H9 (cell line): ENCODE measurements at regions not wholly inside any gene's neighbourhood (a gene's known extent, or its start where the extent isn't known, plus 50 kb on each side); places are given as distances from the start of the nearest gene placed in this dataset.

ENCODE experiments used
- DNase-seq: peaks from one replicate; pipeline ENCODE4 v3.0.0-alpha.2; 2017
- H2AFZ ChIP-seq: one replicate; pipeline ENCODE4 v1.6.1; 2013; ENCODE audit warnings: mild to moderate bottlenecking, low read length, control low read depth, moderate library complexity
- H2AK5ac ChIP-seq: 2 replicates; pipeline ENCODE4 v1.6.1; 2013; ENCODE audit warnings: low read length, control low read depth, mixed read lengths; ENCODE audit not compliant: insufficient read length
- H2BK120ac ChIP-seq: one replicate; pipeline ENCODE4 v1.6.1; 2013; ENCODE audit warnings: low read depth, mild to moderate bottlenecking, low read length, control low read depth, inconsistent platforms; ENCODE audit not compliant: poor library complexity, severe bottlenecking
- H2BK12ac ChIP-seq: 2 replicates; pipeline ENCODE4 v1.6.1; 2013; ENCODE audit warnings: low read length, control low read depth, mixed read lengths, low read depth; ENCODE audit not compliant: insufficient read length
- H2BK15ac ChIP-seq: 2 replicates; pipeline ENCODE4 v1.6.1; 2013; ENCODE audit warnings: low read depth, low read length, control low read depth
- H2BK20ac ChIP-seq: one replicate; pipeline ENCODE4 v1.6.1; 2013; ENCODE audit warnings: low read depth, mild to moderate bottlenecking, low read length, control low read depth, inconsistent platforms; ENCODE audit not compliant: poor library complexity, severe bottlenecking
- H2BK5ac ChIP-seq: 2 replicates; pipeline ENCODE4 v1.6.1; 2013; ENCODE audit warnings: low read length, control low read depth, mixed read lengths; ENCODE audit not compliant: insufficient read length
- H3K14ac ChIP-seq: 2 replicates; pipeline ENCODE4 v1.6.1; 2013; ENCODE audit warnings: low read length, control low read depth; ENCODE audit not compliant: insufficient read depth
- H3K18ac ChIP-seq: 2 replicates; pipeline ENCODE4 v1.6.1; 2013; ENCODE audit warnings: low read depth, mild to moderate bottlenecking, mixed read lengths, low read length, control low read depth; ENCODE audit not compliant: insufficient read length
- H3K23ac ChIP-seq: 2 replicates; pipeline ENCODE4 v1.6.1; 2013; ENCODE audit warnings: low read length, control low read depth, mixed read lengths, low read depth; ENCODE audit not compliant: insufficient read length
- H3K23me2 ChIP-seq: 2 replicates; pipeline ENCODE4 v1.6.1; 2013; ENCODE audit warnings: low read depth, mild to moderate bottlenecking, mixed read lengths, low read length, control low read depth; ENCODE audit not compliant: insufficient read length, poor library complexity, severe bottlenecking
- H3K27ac ChIP-seq: 2 replicates; pipeline ENCODE4 v1.5.1; 2013; ENCODE audit warnings: low read length, control low read depth, mixed read lengths, low read depth; ENCODE audit not compliant: insufficient read length
- H3K27me3 ChIP-seq: 2 replicates; pipeline ENCODE4 v1.6.1; 2013; ENCODE audit warnings: low read length, control low read depth, inconsistent platforms; ENCODE audit not compliant: insufficient read depth
- H3K4ac ChIP-seq: 2 replicates; pipeline ENCODE4 v1.6.1; 2013; ENCODE audit warnings: low read depth, mild to moderate bottlenecking, control low read depth, inconsistent platforms, low read length, moderate library complexity
- H3K4me1 ChIP-seq: 2 replicates; pipeline ENCODE4 v1.6.1; 2013; ENCODE audit warnings: low read length, control low read depth, inconsistent platforms; ENCODE audit not compliant: insufficient read depth
- H3K4me2 ChIP-seq: 2 replicates; pipeline ENCODE4 v1.6.1; 2013; ENCODE audit warnings: low read length, control low read depth, mixed read lengths; ENCODE audit not compliant: insufficient read length, insufficient read depth
- H3K56ac ChIP-seq: 2 replicates; pipeline ENCODE4 v1.6.1; 2013; ENCODE audit warnings: low read depth, mild to moderate bottlenecking, mixed read lengths, low read length, control low read depth; ENCODE audit not compliant: insufficient read length
- H3K79me1 ChIP-seq: 2 replicates; pipeline ENCODE4 v1.6.1; 2013; ENCODE audit warnings: low read depth, mild to moderate bottlenecking, moderate library complexity, low read length, control low read depth, inconsistent platforms; ENCODE audit not compliant: insufficient read depth, poor library complexity, severe bottlenecking
- H3K79me2 ChIP-seq: 2 replicates; pipeline ENCODE4 v1.6.1; 2013; ENCODE audit warnings: low read length, control low read depth, inconsistent platforms; ENCODE audit not compliant: insufficient read depth
- H3K9ac ChIP-seq: 2 replicates; pipeline ENCODE4 v1.6.1; 2013; ENCODE audit warnings: low read length, control low read depth, mixed read lengths; ENCODE audit not compliant: insufficient read length; ENCODE audit errors: extremely low read depth
- H3K9me3 ChIP-seq: one replicate; pipeline ENCODE4 v1.6.1; 2013; ENCODE audit warnings: low read depth, low read length, inconsistent platforms; ENCODE audit not compliant: control insufficient read depth
- H3T11ph ChIP-seq: one replicate; pipeline ENCODE4 v1.6.1; 2013; ENCODE audit warnings: mild to moderate bottlenecking, low read length, control low read depth, inconsistent platforms
- H4K20me1 ChIP-seq: one replicate; pipeline ENCODE4 v1.6.1; 2013; ENCODE audit not compliant: control insufficient read depth, insufficient read length, insufficient read depth
- H4K5ac ChIP-seq: 2 replicates; pipeline ENCODE4 v1.6.1; 2013; ENCODE audit warnings: low read depth, mild to moderate bottlenecking, mixed read lengths, low read length, control low read depth; ENCODE audit not compliant: insufficient read length
- H4K8ac ChIP-seq: replicated peaks from 2 replicates; pipeline ENCODE4 v1.6.1; 2013; ENCODE audit warnings: low read length, control low read depth, mixed read lengths, low read depth; ENCODE audit not compliant: insufficient read length
- H4K91ac ChIP-seq: 2 replicates; pipeline ENCODE4 v1.6.1; 2013; ENCODE audit warnings: low read depth, mild to moderate bottlenecking, moderate library complexity, mixed read lengths, low read length, control low read depth; ENCODE audit not compliant: insufficient read length
- H3K27ac Mint-ChIP-seq, 3 experiments: 2 replicates in 2 of 3; 3 replicates in 1 of 3; pipeline ENCODE4 v1.8.0; 2020 to 2021; ENCODE audit warnings: mixed read lengths in 3 of 3, mild to moderate bottlenecking in 1 of 3, moderate library complexity in 1 of 3
- H3K27me3 Mint-ChIP-seq: 2 replicates; pipeline ENCODE4 v1.8.0; 2021; ENCODE audit warnings: low read depth, mild to moderate bottlenecking, moderate library complexity, mixed read lengths
- H3K36me3 Mint-ChIP-seq, 3 experiments: 2 replicates in 2 of 3; 3 replicates in 1 of 3; pipeline ENCODE4 v1.8.0; 2020 to 2021; ENCODE audit warnings: low read depth in 3 of 3, mixed read lengths in 3 of 3; ENCODE audit not compliant: insufficient read depth in 1 of 3
- H3K4me1 Mint-ChIP-seq, 2 experiments: 2 replicates each; pipeline ENCODE4 v1.8.0; 2020; ENCODE audit warnings: mixed read lengths in 2 of 2
- H3K4me3 Mint-ChIP-seq, 2 experiments: 2 replicates in 1 of 2; 3 replicates in 1 of 2; pipeline ENCODE4 v1.8.0; 2020 to 2021; ENCODE audit warnings: mild to moderate bottlenecking in 2 of 2, mixed read lengths in 2 of 2, moderate library complexity in 1 of 2
- H3K9me3 Mint-ChIP-seq, 2 experiments: 2 replicates in 1 of 2; 3 replicates in 1 of 2; pipeline ENCODE4 v1.8.0; 2020; ENCODE audit warnings: mild to moderate bottlenecking in 2 of 2, mixed read lengths in 2 of 2, moderate library complexity in 1 of 2
- WGBS: extraction: QIAGEN DNeasy Blood & Tissue Kit; methylation state at CpG from one replicate; pipeline ENCODE4 v1.1.7; 2013; ENCODE audit warnings: missing lambda C conversion rate, low lambda C conversion rate, mixed read lengths; ENCODE audit not compliant: insufficient read length; ENCODE audit errors: extremely low coverage; 5-methylcytosine and 5-hydroxymethylcytosine counted together
- TF ChIP-seq, protein P1 (sequence below): fragments of 200-600 bp; sonication (generic); conservative IDR thresholded peaks from 3 replicates; pipeline ENCODE4 v1.8.0; 2021; ENCODE audit warnings: antibody characterized with exemption, mild to moderate bottlenecking

DNA sequence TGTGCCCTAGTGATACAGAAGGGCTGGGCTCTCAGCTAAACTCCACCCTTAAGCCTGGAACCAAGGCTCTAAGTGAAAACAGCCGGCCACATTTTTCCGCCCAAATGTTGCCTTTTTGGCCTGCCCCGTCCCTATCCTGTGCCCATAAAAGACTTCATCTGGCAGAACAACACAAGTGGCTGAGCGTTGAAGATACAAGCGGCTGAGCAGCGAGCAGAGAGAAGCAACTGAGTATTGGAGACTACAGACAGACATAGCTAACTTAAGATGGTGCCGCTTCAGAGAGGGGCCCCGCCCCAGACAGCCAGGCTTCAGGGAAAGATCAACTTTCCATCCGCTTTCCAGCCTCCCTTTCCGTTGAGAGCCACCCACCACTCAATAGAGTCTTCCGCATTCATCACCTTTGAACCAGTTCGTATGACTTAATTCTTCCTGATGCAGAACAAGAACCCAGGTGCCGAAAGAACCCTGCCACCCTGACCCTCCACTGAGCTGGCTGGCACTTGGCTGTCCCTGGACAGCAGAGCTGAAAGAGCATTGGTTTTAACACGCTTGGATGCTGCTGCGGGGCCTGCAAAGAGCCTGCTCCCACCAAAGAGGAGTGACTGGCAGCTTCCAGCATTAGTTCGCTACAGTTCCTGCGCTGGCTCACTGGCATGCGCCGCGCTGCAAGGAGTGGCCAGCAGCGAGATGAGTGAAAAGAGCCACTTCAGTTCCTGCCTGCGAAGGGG, 853.2 kb upstream of the INTU start:
- no CpG with 5 or more reads among the region's 22 CpGs for WGBS
- DNase-seq: no peak

More for the DNA sequence above, 853.2 kb upstream of the INTU start:
- H3K79me2 ChIP-seq: no peaks in the 10 kb centered on the region
- no peak overlapping the region for H3K56ac ChIP-seq
- no peaks in the 10 kb centered on the region for H3K27me3 ChIP-seq
- TF ChIP-seq, protein P1, sequence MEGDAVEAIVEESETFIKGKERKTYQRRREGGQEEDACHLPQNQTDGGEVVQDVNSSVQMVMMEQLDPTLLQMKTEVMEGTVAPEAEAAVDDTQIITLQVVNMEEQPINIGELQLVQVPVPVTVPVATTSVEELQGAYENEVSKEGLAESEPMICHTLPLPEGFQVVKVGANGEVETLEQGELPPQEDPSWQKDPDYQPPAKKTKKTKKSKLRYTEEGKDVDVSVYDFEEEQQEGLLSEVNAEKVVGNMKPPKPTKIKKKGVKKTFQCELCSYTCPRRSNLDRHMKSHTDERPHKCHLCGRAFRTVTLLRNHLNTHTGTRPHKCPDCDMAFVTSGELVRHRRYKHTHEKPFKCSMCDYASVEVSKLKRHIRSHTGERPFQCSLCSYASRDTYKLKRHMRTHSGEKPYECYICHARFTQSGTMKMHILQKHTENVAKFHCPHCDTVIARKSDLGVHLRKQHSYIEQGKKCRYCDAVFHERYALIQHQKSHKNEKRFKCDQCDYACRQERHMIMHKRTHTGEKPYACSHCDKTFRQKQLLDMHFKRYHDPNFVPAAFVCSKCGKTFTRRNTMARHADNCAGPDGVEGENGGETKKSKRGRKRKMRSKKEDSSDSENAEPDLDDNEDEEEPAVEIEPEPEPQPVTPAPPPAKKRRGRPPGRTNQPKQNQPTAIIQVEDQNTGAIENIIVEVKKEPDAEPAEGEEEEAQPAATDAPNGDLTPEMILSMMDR: no peak
- H2BK120ac ChIP-seq: no peak overlapping the region
- no peak overlapping the region for H4K8ac ChIP-seq
- no peak overlapping the region for H3K4me2 ChIP-seq
- no peak overlapping the region for H3K23ac ChIP-seq
- H3K4me1 Mint-ChIP-seq: peaks cover 8 to 10% of the 10 kb centered on the region in 2 experiments
- no peak overlapping the region for H2AFZ ChIP-seq
- no peak overlapping the region for H3T11ph ChIP-seq
- no peak overlapping the region for H3K18ac ChIP-seq
- H3K36me3 Mint-ChIP-seq: no peaks in the 10 kb centered on the region
- H3K14ac ChIP-seq: no peak overlapping the region
- no peak overlapping the region for H2AK5ac ChIP-seq
- H3K27ac Mint-ChIP-seq: peak overlapping the region in 1 of 3 experiments; percentile 20; a peak in 1 of 7 replicates
- no peak overlapping the region for H3K4me3 Mint-ChIP-seq
- H4K20me1 ChIP-seq: no peaks in the 10 kb centered on the region
- H3K79me1 ChIP-seq: no peaks in the 10 kb centered on the region
- H3K27me3 Mint-ChIP-seq: no peaks in the 10 kb centered on the region
- no peak overlapping the region for H2BK20ac ChIP-seq
- no peak overlapping the region for H4K91ac ChIP-seq
- H3K4me1 ChIP-seq: no peaks in the 10 kb centered on the region
- H3K23me2 ChIP-seq: no peaks in the 10 kb centered on the region
- no peak overlapping the region for H2BK12ac ChIP-seq
- no peak overlapping the region for H2BK15ac ChIP-seq
- H3K9me3 ChIP-seq: no peaks in the 10 kb centered on the region
- H2BK5ac ChIP-seq: no peak overlapping the region
- no peaks in the 10 kb centered on the region for H3K9me3 Mint-ChIP-seq
- H3K27ac ChIP-seq: no peak overlapping the region
- no peak overlapping the region for H3K9ac ChIP-seq
- no peak overlapping the region for H3K4ac ChIP-seq
- H4K5ac ChIP-seq: no peak overlapping the region
